PFSK-1 (cell line): ENCODE measurements at regions not wholly inside any gene's neighbourhood (a gene's known extent, or its start where the extent isn't known, plus 50 kb on each side); places are given as distances from the start of the nearest gene placed in this dataset.

Experiments
- FOXP2 ChIP-seq: optimal IDR thresholded peaks from 2 replicates; pipeline ENCODE3; 2011; ENCODE audit warnings: borderline replicate concordance, control low read depth, inconsistent platforms; ENCODE audit not compliant: insufficient read depth; ENCODE audit errors: extremely low read length, extremely low read depth
- POLR2AphosphoS5 ChIP-seq: IDR thresholded peaks from 2 replicates; pipeline ENCODE4 v1.6.1; 2012; ENCODE audit warnings: low read depth, mild to moderate bottlenecking, control low read depth, low read length, moderate library complexity
- REST ChIP-seq, 2 experiments: IDR thresholded peaks; 2 replicates each; pipeline versions ENCODE4 v1.6.1 to v1.8.0; 2011 to 2012; ENCODE audit warnings: low read depth in 2 of 2, low read length in 2 of 2, control low read depth in 1 of 2, inconsistent platforms in 1 of 2, mild to moderate bottlenecking in 1 of 2, moderate library complexity in 1 of 2; ENCODE audit not compliant: insufficient read depth in 1 of 2
- SIN3A ChIP-seq: IDR thresholded peaks from 2 replicates; pipeline ENCODE4 v1.6.1; 2012; ENCODE audit warnings: mild to moderate bottlenecking, low read length, moderate library complexity, borderline replicate concordance; ENCODE audit not compliant: insufficient read depth
- TAF1 ChIP-seq: IDR thresholded peaks from 2 replicates; pipeline ENCODE4 v1.6.1; 2012; ENCODE audit warnings: low read length, control low read depth, borderline replicate concordance; ENCODE audit not compliant: insufficient read depth

GRCh38 chr7:32357535-32358277, 132.5 kb downstream of the LSM5 start:
- no peak for TF ChIP-seq POLR2AphosphoS5
- TF ChIP-seq TAF1, result no peak
- TF ChIP-seq SIN3A, result no peak
- TF ChIP-seq REST (IDR thresholded peaks at IDR 0.05; ENCODE audit: insufficient read depth in 1 of 2, low read depth in 2 of 2, low read length in 2 of 2), result no peak
- TF ChIP-seq FOXP2, result no peak

GRCh38 chr7:32347244-32347828, 142.8 kb downstream of the LSM5 start:
- TF ChIP-seq REST (IDR thresholded peaks at IDR 0.05; ENCODE audit: insufficient read depth in 1 of 2, low read depth in 2 of 2, low read length in 2 of 2), result no peak
- no peak for TF ChIP-seq TAF1
- TF ChIP-seq FOXP2, result no peak
- TF ChIP-seq POLR2AphosphoS5, result no peak
- TF ChIP-seq SIN3A, result no peak

- TF ChIP-seq POLR2AphosphoS5 (no peak), REST (IDR thresholded peaks at IDR 0.05; ENCODE audit: insufficient read depth in 1 of 2, low read depth in 2 of 2, low read length in 2 of 2) (no peak), SIN3A (no peak), TAF1 (no peak), FOXP2 (no peak)
Measured at GRCh38 chr7:32346253-32346652, 143.9 kb downstream of the LSM5 start.

GRCh38 chr7:32336726-32337125, 153.5 kb downstream of the LSM5 start:
- TF ChIP-seq SIN3A, result no peak
- no peak for TF ChIP-seq TAF1
- no peak for TF ChIP-seq POLR2AphosphoS5

GRCh38 chr7:32335107-32335506, 155.1 kb downstream of the LSM5 start:
- TF ChIP-seq POLR2AphosphoS5 (no peak), TAF1 (no peak), SIN3A (no peak), REST (IDR thresholded peaks at IDR 0.05; ENCODE audit: insufficient read depth in 1 of 2, low read depth in 2 of 2, low read length in 2 of 2) (no peak), FOXP2 (no peak)
